Endothelial cell of umbilical vein (primary cell): ENCODE measurements at regions not wholly inside any gene's neighbourhood (a gene's known extent, or its start where the extent isn't known, plus 50 kb on each side); places are given as distances from the start of the nearest gene placed in this dataset.
A peak's percentile ranks its signal among the peaks of the same experiment; 100 is the strongest.

Experiments
- BruUV-seq: library from RNA; stranded (reverse); fragments of 400-500 nt; replicated peaks from 2 replicates; lab custom pipeline; 2021; lab: Mats Ljungman, UMichigan
- CTCF ChIA-PET: fragments of 300-600, 350-600 bp; sonication (Branson Sonifier 250); formaldehyde crosslinking; loops from one replicate; lab custom pipeline; 2021; ENCODE audit warnings: antibody characterized with exemption, inconsistent platforms; lab: Charles Lee
- POLR2A ChIA-PET: fragments of 300-600, 350-600 bp; sonication (Branson Sonifier 250); formaldehyde crosslinking; loops from one replicate; lab custom pipeline; 2021; ENCODE audit warnings: antibody characterized with exemption, inconsistent platforms; lab: Charles Lee
- DNase-seq: peaks from one replicate; pipeline ENCODE4 v3.0.0-alpha.2; 2011; ENCODE audit warnings: low read depth, low spot score
- FAIRE-seq: peaks from 2 replicates; lab custom pipeline; 2011; peaks lifted over from hg19 to GRCh38; lab: Jason Lieb, UNC
- H2AFZ ChIP-seq: 2 replicates; pipeline ENCODE4 v1.6.0; 2012; ENCODE audit warnings: low read depth, low read length, control low read depth, inconsistent platforms
- H3K27ac ChIP-seq: 2 replicates; pipeline ENCODE4 v1.5.1; 2011; ENCODE audit warnings: low read depth, mild to moderate bottlenecking, control low read depth, low read length, moderate library complexity; ENCODE audit not compliant: insufficient read depth
- H3K27me3 ChIP-seq, 2 experiments: 2 replicates each; pipeline versions ENCODE4 v1.6.0 to v1.6.1; 2011; ENCODE audit warnings: low read length in 2 of 2, mixed read lengths in 1 of 2; ENCODE audit not compliant: control insufficient read depth in 2 of 2, insufficient read depth in 2 of 2
- H3K36me3 ChIP-seq, 2 experiments: 2 replicates in 1 of 2; 3 replicates in 1 of 2; pipeline ENCODE4 v1.5.1; 2011; ENCODE audit warnings: low read length in 2 of 2, mild to moderate bottlenecking in 1 of 2, moderate library complexity in 1 of 2; ENCODE audit not compliant: control insufficient read depth in 2 of 2, insufficient read depth in 2 of 2; ENCODE audit errors: extremely low read depth in 1 of 2
- H3K4me1 ChIP-seq: 3 replicates; pipeline ENCODE4 v1.5.1; 2011; ENCODE audit warnings: mild to moderate bottlenecking, low read length; ENCODE audit not compliant: control insufficient read depth, insufficient read depth; ENCODE audit errors: extremely low read depth
- H3K4me2 ChIP-seq: 2 replicates; pipeline ENCODE4 v1.6.1; 2011; ENCODE audit warnings: low read length, control low read depth, mixed read lengths; ENCODE audit not compliant: insufficient read depth
- H3K4me3 ChIP-seq, 3 experiments: fragments of 200-600 bp in 1 of 3; sonication (generic), shearing (Covaris generic) in 1 of 3; replicated peaks in 1 of 3; 2 replicates each; pipeline ENCODE4 v1.5.1; 2011 to 2016; ENCODE audit warnings: control low read depth in 3 of 3, low read length in 3 of 3, mild to moderate bottlenecking in 2 of 3, inconsistent platforms in 1 of 3, low read depth in 1 of 3, moderate library complexity in 1 of 3; ENCODE audit not compliant: insufficient read depth in 1 of 3
- H3K79me2 ChIP-seq: 2 replicates; pipeline ENCODE4 v1.6.0; 2012; ENCODE audit warnings: low read length, inconsistent platforms; ENCODE audit not compliant: control insufficient read depth, insufficient read depth
- H3K9ac ChIP-seq: replicated peaks from 2 replicates; pipeline ENCODE3; 2011; ENCODE audit warnings: low read length, control low read depth; ENCODE audit not compliant: insufficient read depth; ENCODE audit errors: extremely low read depth
- H3K9me1 ChIP-seq: replicated peaks from 3 replicates; pipeline ENCODE4 v1.6.0; 2011; ENCODE audit warnings: mild to moderate bottlenecking, low read length; ENCODE audit not compliant: control insufficient read depth, insufficient read depth; ENCODE audit errors: extremely low read depth
- H3K9me3 ChIP-seq: replicated peaks from 2 replicates; pipeline ENCODE4 v1.5.1; 2012; ENCODE audit warnings: low read length, inconsistent platforms; ENCODE audit not compliant: control insufficient read depth, insufficient read depth
- H4K20me1 ChIP-seq: replicated peaks from 2 replicates; pipeline ENCODE3; 2011; ENCODE audit warnings: mild to moderate bottlenecking, low read length; ENCODE audit not compliant: control insufficient read depth, insufficient read depth; ENCODE audit errors: extremely low read depth
- CTCF ChIP-seq, 2 donors: IDR thresholded peaks; 1 replicate in 1 of 2; 2 replicates in 1 of 2; pipeline ENCODE4 v1.5.1; 2011; ENCODE audit warnings: low read length in 2 of 2, mild to moderate bottlenecking in 2 of 2, moderate library complexity in 2 of 2, control low read depth in 1 of 2, inconsistent platforms in 1 of 2, low read depth in 1 of 2; ENCODE audit not compliant: insufficient read depth in 1 of 2; ENCODE audit errors: extremely low read depth in 1 of 2
- FOS ChIP-seq: IDR thresholded peaks from 2 replicates; pipeline ENCODE4 v1.6.1; 2011; ENCODE audit warnings: mild to moderate bottlenecking, low read length, moderate library complexity, borderline replicate concordance; ENCODE audit not compliant: insufficient read depth
- GATA2 ChIP-seq: IDR thresholded peaks from 2 replicates; pipeline ENCODE4 v1.7.0; 2011; ENCODE audit warnings: low read depth, mild to moderate bottlenecking, moderate library complexity, mixed read lengths, low read length; ENCODE audit not compliant: insufficient read length, insufficient read depth
- JUN ChIP-seq: IDR thresholded peaks from 2 replicates; pipeline ENCODE4 v1.6.1; 2011; ENCODE audit warnings: borderline replicate concordance, low read depth; ENCODE audit not compliant: insufficient read length, insufficient read depth
- MAX ChIP-seq: IDR thresholded peaks from 2 replicates; pipeline ENCODE4 v1.6.1; 2011; ENCODE audit not compliant: insufficient read depth, insufficient read length
- POLR2A ChIP-seq: IDR thresholded peaks from 2 replicates; pipeline ENCODE4 v1.6.1; 2012; ENCODE audit warnings: low read depth, mild to moderate bottlenecking, control low read depth, low read length
- dilution Hi-C: fragments of 300-500 bp; cut with MboI; formaldehyde crosslinking; loops from one replicate; pipeline ENCODE4 v1.15.0; 2019; ENCODE audit warnings: low sequenced_read_pairs; ENCODE audit not compliant: extremely low pct_ligation_motif_present
- intact Hi-C: fragments of 100-400 bp; cut with micrococcal nuclease; formaldehyde crosslinking; loops from one replicate; pipeline ENCODE4 v1.10.0; 2022

GRCh38 chr14:54152351-54152750, 195.7 kb upstream of the BMP4 start:
- no peaks in the 10 kb centered on the region for H3K36me3 ChIP-seq
- no peaks in the 10 kb centered on the region for H4K20me1 ChIP-seq
- H3K9ac ChIP-seq: no peak overlapping the region
- BruUV-seq: no TSS peak
- DNase-seq (no peak), FAIRE-seq (no peak)
- intact Hi-C loops (no loop called here), dilution Hi-C loops (no loop called here)
- no peak overlapping the region for H2AFZ ChIP-seq
- no peak overlapping the region for H3K4me3 ChIP-seq
- no peaks in the 10 kb centered on the region for H3K9me1 ChIP-seq
- H3K4me1 ChIP-seq: peaks cover 5% of the 10 kb centered on the region
- no peaks in the 10 kb centered on the region for H3K9me3 ChIP-seq
- H3K27me3 ChIP-seq: no peaks in the 10 kb centered on the region
- no peak for TF ChIP-seq POLR2A
- TF ChIP-seq GATA2: no peak
- no peak for TF ChIP-seq MAX
- TF ChIP-seq JUN: no peak
- H3K4me2 ChIP-seq: no peak overlapping the region
- CTCF ChIA-PET: no interaction called here
- no peaks in the 10 kb centered on the region for H3K79me2 ChIP-seq
- POLR2A ChIA-PET: no interaction called here
- no peak overlapping the region for H3K27ac ChIP-seq

GRCh38 chr14:54166049-54166950, 209.7 kb upstream of the BMP4 start:
- TF ChIP-seq GATA2: peak; percentile 58
- peak; percentile 47 for TF ChIP-seq FOS
- no peak for TF ChIP-seq CTCF (IDR thresholded peaks at IDR 0.05; ENCODE audit: extremely low read depth in 1 of 2, insufficient read depth in 1 of 2, low read depth in 1 of 2, low read length in 2 of 2)
- no peak for FAIRE-seq
- dilution Hi-C loops: no loop called here

More at GRCh38 chr14:54166049-54166950, 209.7 kb upstream of the BMP4 start:
- Histone ChIP-seq H4K20me1 (no peaks in the 10 kb centered on the region), H2AFZ (no peak overlapping the region), H3K4me3 (no peak overlapping the region), H3K4me2 (no peak overlapping the region), H3K79me2 (no peaks in the 10 kb centered on the region), H3K9me1 (no peaks in the 10 kb centered on the region), H3K9me3 (no peaks in the 10 kb centered on the region), H3K27ac (no peak overlapping the region), H3K27me3 (no peaks in the 10 kb centered on the region), H3K36me3 (no peaks in the 10 kb centered on the region), H3K4me1 (peaks cover 40% of the 10 kb centered on the region), H3K9ac (no peak overlapping the region)
- CTCF ChIA-PET: interaction anchor here (0.8 to 3.7 kb wide), 4 partner anchors 9 to 165 kb away, joined by 3 to 22 read pairs (median 4); no protein-coding TSS in a partner anchor
- peak; percentile 45 for DNase-seq
- no TSS peak for BruUV-seq
- POLR2A ChIA-PET: no interaction called here
- intact Hi-C loops: no loop called here
